ENCODE measurements at regions not wholly inside any gene's neighbourhood (a gene's known extent, or its start where the extent isn't known, plus 50 kb on each side); places are given as distances from the start of the nearest gene placed in this dataset.
"Not testable (repeated sequence)": the region's sequence is repeated elsewhere in the genome, so short reads cannot be mapped to it uniquely, and the experiment has no call there.

- DNase-seq (ENCODE audit: low spot score), result no peak
Measured at GRCh38 chr12:92395322-92395721, 249.7 kb upstream of the BTG1 start.

- no peak for DNase-seq (ENCODE audit: low spot score)
Measured at GRCh38 chr12:92394895-92395294, 249.2 kb upstream of the BTG1 start.

GRCh38 chr12:92393504-92393903 is 247.9 kb upstream of the BTG1 start:
- no peak for DNase-seq (ENCODE audit: low spot score)

GRCh38 chr12:92391726-92392125 is 246.1 kb upstream of the BTG1 start:
- DNase-seq (ENCODE audit: low spot score), result not testable (repeated sequence)

GRCh38 chr12:92389466-92389865 is 243.8 kb upstream of the BTG1 start:
- no peak for DNase-seq (ENCODE audit: low spot score)

- DNase-seq (ENCODE audit: low spot score), result no peak
Measured at GRCh38 chr12:92385296-92385695, 239.7 kb upstream of the BTG1 start.

GRCh38 chr12:92384571-92384970 is 238.9 kb upstream of the BTG1 start:
- no peak for DNase-seq (ENCODE audit: low spot score)

- no peak for DNase-seq (ENCODE audit: low spot score)
Measured at GRCh38 chr12:92382383-92382878, 236.8 kb upstream of the BTG1 start.

- no peak for DNase-seq (ENCODE audit: low spot score)
Measured at GRCh38 chr12:92381856-92382255, 236.2 kb upstream of the BTG1 start.

GRCh38 chr12:92378682-92379479 is 233.2 kb upstream of the BTG1 start:
- DNase-seq (ENCODE audit: low spot score), result no peak

- DNase-seq (ENCODE audit: low spot score), result not testable (repeated sequence)
Measured at GRCh38 chr12:92375504-92375903, 229.9 kb upstream of the BTG1 start.

- DNase-seq (ENCODE audit: low spot score), result no peak
Measured at GRCh38 chr12:92370828-92371227, 225.2 kb upstream of the BTG1 start.

- DNase-seq (ENCODE audit: low spot score), result no peak
Measured at GRCh38 chr12:92369636-92370035, 224.0 kb upstream of the BTG1 start.

GRCh38 chr12:92369056-92369455 is 223.4 kb upstream of the BTG1 start:
- DNase-seq (ENCODE audit: low spot score), result no peak

GRCh38 chr12:92365836-92366235 is 220.2 kb upstream of the BTG1 start:
- DNase-seq (ENCODE audit: low spot score), result no peak

- no peak for DNase-seq (ENCODE audit: low spot score)
Measured at GRCh38 chr12:92365333-92365732, 219.7 kb upstream of the BTG1 start.

GRCh38 chr12:92363295-92364146 is 217.9 kb upstream of the BTG1 start:
- DNase-seq (ENCODE audit: low spot score), result no peak

GRCh38 chr12:92362785-92363184 is 217.1 kb upstream of the BTG1 start:
- DNase-seq (ENCODE audit: low spot score), result no peak

GRCh38 chr12:92362126-92362525 is 216.5 kb upstream of the BTG1 start:
- DNase-seq (ENCODE audit: low spot score), result no peak

GRCh38 chr12:92360543-92360942 is 214.9 kb upstream of the BTG1 start:
- no peak for DNase-seq (ENCODE audit: low spot score)

GRCh38 chr12:92359581-92360209 is 214.0 kb upstream of the BTG1 start:
- DNase-seq (ENCODE audit: low spot score), result no peak

GRCh38 chr12:92357584-92358261 is 212.1 kb upstream of the BTG1 start:
- DNase-seq (ENCODE audit: low spot score), result no peak
